Suprapubic skin (tissue), 4 donors: ENCODE measurements at regions not wholly inside any gene's neighbourhood (a gene's known extent, or its start where the extent isn't known, plus 50 kb on each side); places are given as distances from the start of the nearest gene placed in this dataset.

Experiments used
- POLR2A ChIP-seq, 2 donors: fragments of 450-650 bp; IDR thresholded peaks; one replicate each; pipeline ENCODE4 v1.6.1; 2017; ENCODE audit warnings: antibody characterized with exemption in 2 of 2, mild to moderate bottlenecking in 2 of 2, moderate library complexity in 2 of 2
- POLR2AphosphoS5 ChIP-seq, 3 donors: sonication (generic); formaldehyde crosslinking; IDR thresholded peaks; one replicate each; pipeline ENCODE4 v1.6.1; 2017; ENCODE audit warnings: antibody characterized with exemption in 3 of 3
- TF ChIP-seq, protein P1 (sequence below), 2 donors: fragments of 200-600 bp in 1 of 2; fragments of 450-650 bp in 1 of 2; sonication (generic) in 1 of 2; IDR thresholded peaks; one replicate each; pipeline ENCODE4 v1.5.1; 2016 to 2019; ENCODE audit warnings: antibody characterized with exemption in 2 of 2, mild to moderate bottlenecking in 1 of 2, moderate library complexity in 1 of 2

- TF ChIP-seq, protein P1, sequence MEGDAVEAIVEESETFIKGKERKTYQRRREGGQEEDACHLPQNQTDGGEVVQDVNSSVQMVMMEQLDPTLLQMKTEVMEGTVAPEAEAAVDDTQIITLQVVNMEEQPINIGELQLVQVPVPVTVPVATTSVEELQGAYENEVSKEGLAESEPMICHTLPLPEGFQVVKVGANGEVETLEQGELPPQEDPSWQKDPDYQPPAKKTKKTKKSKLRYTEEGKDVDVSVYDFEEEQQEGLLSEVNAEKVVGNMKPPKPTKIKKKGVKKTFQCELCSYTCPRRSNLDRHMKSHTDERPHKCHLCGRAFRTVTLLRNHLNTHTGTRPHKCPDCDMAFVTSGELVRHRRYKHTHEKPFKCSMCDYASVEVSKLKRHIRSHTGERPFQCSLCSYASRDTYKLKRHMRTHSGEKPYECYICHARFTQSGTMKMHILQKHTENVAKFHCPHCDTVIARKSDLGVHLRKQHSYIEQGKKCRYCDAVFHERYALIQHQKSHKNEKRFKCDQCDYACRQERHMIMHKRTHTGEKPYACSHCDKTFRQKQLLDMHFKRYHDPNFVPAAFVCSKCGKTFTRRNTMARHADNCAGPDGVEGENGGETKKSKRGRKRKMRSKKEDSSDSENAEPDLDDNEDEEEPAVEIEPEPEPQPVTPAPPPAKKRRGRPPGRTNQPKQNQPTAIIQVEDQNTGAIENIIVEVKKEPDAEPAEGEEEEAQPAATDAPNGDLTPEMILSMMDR (IDR thresholded peaks at IDR 0.05): no peak
- TF ChIP-seq POLR2AphosphoS5 (IDR thresholded peaks at IDR 0.05): no peak
- TF ChIP-seq POLR2A (IDR thresholded peaks at IDR 0.05): no peak
Measured at GRCh38 chr3:152209060-152209459, 59.7 kb upstream of the MBNL1 start.
